ENCODE measurements at regions not wholly inside any gene's neighbourhood (a gene's known extent, or its start where the extent isn't known, plus 50 kb on each side); places are given as distances from the start of the nearest gene placed in this dataset.

DNA sequence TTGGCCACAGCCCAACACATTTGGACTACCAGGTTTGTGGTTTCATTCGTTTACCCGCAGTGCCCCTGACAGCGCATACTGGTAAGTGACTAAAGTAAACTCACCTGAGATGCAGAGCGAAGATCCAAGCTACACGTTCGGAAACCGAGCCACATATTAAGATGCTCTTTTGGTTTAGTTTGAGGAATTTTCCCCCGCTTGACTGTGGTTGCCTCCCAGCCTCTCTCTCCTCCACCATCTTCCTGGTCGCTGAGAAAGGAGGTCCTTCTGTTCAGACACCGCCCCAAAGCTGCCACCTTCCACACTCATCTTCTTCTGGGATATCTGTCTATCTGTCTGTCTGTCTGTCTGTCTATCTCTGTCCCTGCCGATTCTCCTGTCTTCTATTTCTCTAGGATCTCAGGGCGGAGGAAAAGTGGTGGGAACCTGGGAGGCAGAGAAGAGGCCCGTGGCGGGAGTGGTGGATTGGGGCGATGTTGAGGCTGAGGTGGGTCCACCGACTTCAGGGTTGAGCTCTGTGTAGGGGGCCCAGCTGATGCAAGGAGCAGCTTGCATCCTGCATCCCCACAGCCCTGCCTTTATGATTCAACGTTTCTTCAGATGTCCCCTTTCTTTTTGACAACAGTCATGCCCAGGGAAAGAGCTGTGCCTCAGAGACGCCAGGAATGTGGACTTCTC lies 196.9 kb upstream of the ZNF184 start:
- ATAC-seq, result peak; percentile 9; the same call in 2 of the 3 replicates
- no peak for TF ChIP-seq BACH2 (CRISPR knock-in tag; IDR thresholded peaks at IDR 0.05; ENCODE audit: borderline replicate concordance)
- TF ChIP-seq PPARA (CRISPR knock-in tag; IDR thresholded peaks at IDR 0.05; ENCODE audit: borderline replicate concordance), result no peak
- TF ChIP-seq, protein P1, sequence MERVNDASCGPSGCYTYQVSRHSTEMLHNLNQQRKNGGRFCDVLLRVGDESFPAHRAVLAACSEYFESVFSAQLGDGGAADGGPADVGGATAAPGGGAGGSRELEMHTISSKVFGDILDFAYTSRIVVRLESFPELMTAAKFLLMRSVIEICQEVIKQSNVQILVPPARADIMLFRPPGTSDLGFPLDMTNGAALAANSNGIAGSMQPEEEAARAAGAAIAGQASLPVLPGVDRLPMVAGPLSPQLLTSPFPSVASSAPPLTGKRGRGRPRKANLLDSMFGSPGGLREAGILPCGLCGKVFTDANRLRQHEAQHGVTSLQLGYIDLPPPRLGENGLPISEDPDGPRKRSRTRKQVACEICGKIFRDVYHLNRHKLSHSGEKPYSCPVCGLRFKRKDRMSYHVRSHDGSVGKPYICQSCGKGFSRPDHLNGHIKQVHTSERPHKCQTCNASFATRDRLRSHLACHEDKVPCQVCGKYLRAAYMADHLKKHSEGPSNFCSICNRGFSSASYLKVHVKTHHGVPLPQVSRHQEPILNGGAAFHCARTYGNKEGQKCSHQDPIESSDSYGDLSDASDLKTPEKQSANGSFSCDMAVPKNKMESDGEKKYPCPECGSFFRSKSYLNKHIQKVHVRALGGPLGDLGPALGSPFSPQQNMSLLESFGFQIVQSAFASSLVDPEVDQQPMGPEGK (CRISPR knock-in tag; IDR thresholded peaks at IDR 0.05; ENCODE audit: borderline replicate concordance), result no peak
- no peak for TF ChIP-seq OSR1 (CRISPR knock-in tag; IDR thresholded peaks at IDR 0.05)
- TF ChIP-seq ZC3H10 (CRISPR knock-in tag; IDR thresholded peaks at IDR 0.05), result no peak
- TF ChIP-seq, protein P2, sequence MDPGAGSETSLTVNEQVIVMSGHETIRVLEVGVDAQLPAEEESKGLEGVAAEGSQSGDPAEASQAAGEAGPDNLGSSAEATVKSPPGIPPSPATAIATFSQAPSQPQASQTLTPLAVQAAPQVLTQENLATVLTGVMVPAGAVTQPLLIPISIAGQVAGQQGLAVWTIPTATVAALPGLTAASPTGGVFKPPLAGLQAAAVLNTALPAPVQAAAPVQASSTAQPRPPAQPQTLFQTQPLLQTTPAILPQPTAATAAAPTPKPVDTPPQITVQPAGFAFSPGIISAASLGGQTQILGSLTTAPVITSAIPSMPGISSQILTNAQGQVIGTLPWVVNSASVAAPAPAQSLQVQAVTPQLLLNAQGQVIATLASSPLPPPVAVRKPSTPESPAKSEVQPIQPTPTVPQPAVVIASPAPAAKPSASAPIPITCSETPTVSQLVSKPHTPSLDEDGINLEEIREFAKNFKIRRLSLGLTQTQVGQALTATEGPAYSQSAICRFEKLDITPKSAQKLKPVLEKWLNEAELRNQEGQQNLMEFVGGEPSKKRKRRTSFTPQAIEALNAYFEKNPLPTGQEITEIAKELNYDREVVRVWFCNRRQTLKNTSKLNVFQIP (CRISPR knock-in tag; IDR thresholded peaks at IDR 0.05; ENCODE audit: borderline replicate concordance, low read depth), result no peak
- TF ChIP-seq, protein P3, sequence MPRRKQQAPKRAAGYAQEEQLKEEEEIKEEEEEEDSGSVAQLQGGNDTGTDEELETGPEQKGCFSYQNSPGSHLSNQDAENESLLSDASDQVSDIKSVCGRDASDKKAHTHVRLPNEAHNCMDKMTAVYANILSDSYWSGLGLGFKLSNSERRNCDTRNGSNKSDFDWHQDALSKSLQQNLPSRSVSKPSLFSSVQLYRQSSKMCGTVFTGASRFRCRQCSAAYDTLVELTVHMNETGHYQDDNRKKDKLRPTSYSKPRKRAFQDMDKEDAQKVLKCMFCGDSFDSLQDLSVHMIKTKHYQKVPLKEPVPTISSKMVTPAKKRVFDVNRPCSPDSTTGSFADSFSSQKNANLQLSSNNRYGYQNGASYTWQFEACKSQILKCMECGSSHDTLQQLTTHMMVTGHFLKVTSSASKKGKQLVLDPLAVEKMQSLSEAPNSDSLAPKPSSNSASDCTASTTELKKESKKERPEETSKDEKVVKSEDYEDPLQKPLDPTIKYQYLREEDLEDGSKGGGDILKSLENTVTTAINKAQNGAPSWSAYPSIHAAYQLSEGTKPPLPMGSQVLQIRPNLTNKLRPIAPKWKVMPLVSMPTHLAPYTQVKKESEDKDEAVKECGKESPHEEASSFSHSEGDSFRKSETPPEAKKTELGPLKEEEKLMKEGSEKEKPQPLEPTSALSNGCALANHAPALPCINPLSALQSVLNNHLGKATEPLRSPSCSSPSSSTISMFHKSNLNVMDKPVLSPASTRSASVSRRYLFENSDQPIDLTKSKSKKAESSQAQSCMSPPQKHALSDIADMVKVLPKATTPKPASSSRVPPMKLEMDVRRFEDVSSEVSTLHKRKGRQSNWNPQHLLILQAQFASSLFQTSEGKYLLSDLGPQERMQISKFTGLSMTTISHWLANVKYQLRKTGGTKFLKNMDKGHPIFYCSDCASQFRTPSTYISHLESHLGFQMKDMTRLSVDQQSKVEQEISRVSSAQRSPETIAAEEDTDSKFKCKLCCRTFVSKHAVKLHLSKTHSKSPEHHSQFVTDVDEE (CRISPR knock-in tag; IDR thresholded peaks at IDR 0.05), result no peak
- no peak for TF ChIP-seq ZFP30 (CRISPR knock-in tag; IDR thresholded peaks at IDR 0.05)
- no peak for TF ChIP-seq ZNF565 (CRISPR knock-in tag; conservative IDR thresholded peaks at IDR 0.05; ENCODE audit: low read depth)
- TF ChIP-seq, protein P4, sequence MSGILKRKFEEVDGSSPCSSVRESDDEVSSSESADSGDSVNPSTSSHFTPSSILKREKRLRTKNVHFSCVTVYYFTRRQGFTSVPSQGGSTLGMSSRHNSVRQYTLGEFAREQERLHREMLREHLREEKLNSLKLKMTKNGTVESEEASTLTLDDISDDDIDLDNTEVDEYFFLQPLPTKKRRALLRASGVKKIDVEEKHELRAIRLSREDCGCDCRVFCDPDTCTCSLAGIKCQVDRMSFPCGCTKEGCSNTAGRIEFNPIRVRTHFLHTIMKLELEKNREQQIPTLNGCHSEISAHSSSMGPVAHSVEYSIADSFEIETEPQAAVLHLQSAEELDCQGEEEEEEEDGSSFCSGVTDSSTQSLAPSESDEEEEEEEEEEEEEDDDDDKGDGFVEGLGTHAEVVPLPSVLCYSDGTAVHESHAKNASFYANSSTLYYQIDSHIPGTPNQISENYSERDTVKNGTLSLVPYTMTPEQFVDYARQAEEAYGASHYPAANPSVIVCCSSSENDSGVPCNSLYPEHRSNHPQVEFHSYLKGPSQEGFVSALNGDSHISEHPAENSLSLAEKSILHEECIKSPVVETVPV (CRISPR knock-in tag; IDR thresholded peaks at IDR 0.05), result no peak
- no peak for TF ChIP-seq RARB (CRISPR knock-in tag; IDR thresholded peaks at IDR 0.05)
- TF ChIP-seq ZNF8 (CRISPR knock-in tag; IDR thresholded peaks at IDR 0.05), result no peak
- no peak for TF ChIP-seq SNAI2 (CRISPR knock-in tag; IDR thresholded peaks at IDR 0.05)

DNA sequence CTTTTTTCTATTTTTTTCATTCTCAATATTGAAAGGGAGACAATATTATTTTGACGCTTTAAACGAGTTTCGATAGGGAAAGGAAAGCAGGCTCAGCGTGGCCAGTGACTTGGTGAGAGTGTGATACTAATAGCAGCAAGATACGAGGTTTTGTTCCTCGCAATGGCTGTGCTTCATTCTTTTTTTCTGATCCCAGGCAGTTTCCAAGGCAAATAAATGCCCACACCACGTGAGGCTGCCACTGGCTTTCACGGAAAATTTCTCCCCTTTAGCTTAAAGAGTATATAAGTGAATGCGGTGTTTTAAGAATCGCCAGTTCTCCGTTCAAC lies 196.4 kb upstream of the ZNF184 start:
- ATAC-seq, result peak; percentile 14
- TF ChIP-seq GLIS3 (CRISPR knock-in tag; IDR thresholded peaks at IDR 0.05), result no peak

DNA sequence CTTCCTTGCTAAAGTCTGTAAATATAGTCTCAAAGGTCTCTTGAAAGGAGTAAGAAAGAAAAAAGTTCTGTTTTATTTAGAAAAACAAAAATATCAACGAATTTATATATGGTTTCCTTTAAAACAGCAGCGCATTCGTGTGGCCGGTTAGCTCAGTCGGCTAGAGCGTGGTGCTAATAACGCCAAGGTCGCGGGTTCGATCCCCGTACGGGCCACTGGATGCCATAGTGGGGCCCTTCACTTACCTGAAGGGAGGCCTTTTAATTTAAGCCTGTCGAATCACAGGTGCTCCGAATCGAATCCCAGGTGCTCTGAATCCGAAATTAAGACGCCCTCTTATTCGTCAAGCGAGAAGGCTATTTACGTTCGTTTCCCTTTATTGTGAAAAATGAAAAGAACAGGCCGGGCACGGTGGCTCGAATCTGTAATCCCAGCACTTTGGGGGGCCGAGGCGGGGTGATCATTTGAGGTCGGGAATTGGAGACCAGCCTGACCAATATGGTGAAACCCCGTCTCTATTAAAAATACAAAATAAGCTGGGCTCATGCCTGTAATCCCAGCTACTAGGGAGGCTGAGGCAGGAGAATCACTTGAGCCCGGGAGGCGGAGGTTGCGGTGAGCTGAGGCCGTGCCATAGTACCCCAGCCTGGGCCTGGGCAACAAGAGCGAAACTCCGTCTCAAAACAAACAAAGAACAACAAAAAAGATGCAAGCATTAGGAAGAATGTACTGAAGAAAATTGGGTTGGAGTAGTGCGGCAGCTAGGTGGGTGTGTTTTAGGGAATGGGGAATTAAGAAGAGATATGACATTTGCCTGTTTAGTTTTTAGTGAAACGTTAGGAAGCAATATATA lies 195.8 kb upstream of the ZNF184 start:
- ATAC-seq, result peak; percentile 37
- TF ChIP-seq TOX (CRISPR knock-in tag; IDR thresholded peaks at IDR 0.05; ENCODE audit: borderline replicate concordance) (no peak), GLIS3 (CRISPR knock-in tag; IDR thresholded peaks at IDR 0.05) (no peak), ZC3H10 (CRISPR knock-in tag; IDR thresholded peaks at IDR 0.05) (no peak), TCF4 (CRISPR knock-in tag; IDR thresholded peaks at IDR 0.05; ENCODE audit: borderline replicate concordance) (no peak), BACH2 (CRISPR knock-in tag; IDR thresholded peaks at IDR 0.05; ENCODE audit: borderline replicate concordance) (no peak)
- TF ChIP-seq, protein P5, sequence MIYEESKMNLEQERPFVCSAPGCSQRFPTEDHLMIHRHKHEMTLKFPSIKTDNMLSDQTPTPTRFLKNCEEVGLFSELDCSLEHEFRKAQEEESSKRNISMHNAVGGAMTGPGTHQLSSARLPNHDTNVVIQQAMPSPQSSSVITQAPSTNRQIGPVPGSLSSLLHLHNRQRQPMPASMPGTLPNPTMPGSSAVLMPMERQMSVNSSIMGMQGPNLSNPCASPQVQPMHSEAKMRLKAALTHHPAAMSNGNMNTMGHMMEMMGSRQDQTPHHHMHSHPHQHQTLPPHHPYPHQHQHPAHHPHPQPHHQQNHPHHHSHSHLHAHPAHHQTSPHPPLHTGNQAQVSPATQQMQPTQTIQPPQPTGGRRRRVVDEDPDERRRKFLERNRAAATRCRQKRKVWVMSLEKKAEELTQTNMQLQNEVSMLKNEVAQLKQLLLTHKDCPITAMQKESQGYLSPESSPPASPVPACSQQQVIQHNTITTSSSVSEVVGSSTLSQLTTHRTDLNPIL (CRISPR knock-in tag; IDR thresholded peaks at IDR 0.05; ENCODE audit: low read depth), result no peak
- TF ChIP-seq, protein P4 (CRISPR knock-in tag; IDR thresholded peaks at IDR 0.05), result no peak
